ENCODE measurements at regions not wholly inside any gene's neighbourhood (a gene's known extent, or its start where the extent isn't known, plus 50 kb on each side); places are given as distances from the start of the nearest gene placed in this dataset.
"Not testable (repeated sequence)": the region's sequence is repeated elsewhere in the genome, so short reads cannot be mapped to it uniquely, and the experiment has no call there.

GRCh38 chr3:146382386-146382785 lies 87.0 kb downstream of the PLSCR2 start:
- no peak for DNase-seq (ENCODE audit: low spot score)

- DNase-seq (ENCODE audit: low spot score), result no peak
Observed at GRCh38 chr3:146380046-146380445, 89.3 kb downstream of the PLSCR2 start.

DNA sequence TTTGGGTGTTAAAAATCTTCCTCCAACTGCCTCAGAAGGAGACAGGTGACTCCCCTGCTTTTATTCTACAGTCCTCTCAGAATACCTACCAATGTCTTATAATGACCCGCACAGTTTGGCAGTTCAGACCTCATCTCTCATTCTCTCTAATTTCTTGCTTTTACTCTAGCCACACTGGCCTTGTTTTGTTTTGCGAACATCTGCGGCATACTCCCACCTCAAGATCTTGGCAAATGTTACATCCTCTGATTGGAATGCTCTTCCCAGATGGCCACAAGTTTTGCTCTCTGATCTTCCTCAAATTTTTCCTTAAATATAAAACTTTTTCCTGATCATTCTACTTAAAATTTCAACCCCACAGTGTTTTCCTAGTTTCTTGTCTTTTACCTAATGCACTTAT lies 94.1 kb downstream of the PLSCR2 start:
- no peak for DNase-seq (ENCODE audit: low spot score)

GRCh38 chr3:146374146-146374545 lies 95.2 kb downstream of the PLSCR2 start:
- no peak for DNase-seq (ENCODE audit: low spot score)

- DNase-seq (ENCODE audit: low spot score), result no peak
Observed at GRCh38 chr3:146371902-146372301, 97.5 kb downstream of the PLSCR2 start.

DNA sequence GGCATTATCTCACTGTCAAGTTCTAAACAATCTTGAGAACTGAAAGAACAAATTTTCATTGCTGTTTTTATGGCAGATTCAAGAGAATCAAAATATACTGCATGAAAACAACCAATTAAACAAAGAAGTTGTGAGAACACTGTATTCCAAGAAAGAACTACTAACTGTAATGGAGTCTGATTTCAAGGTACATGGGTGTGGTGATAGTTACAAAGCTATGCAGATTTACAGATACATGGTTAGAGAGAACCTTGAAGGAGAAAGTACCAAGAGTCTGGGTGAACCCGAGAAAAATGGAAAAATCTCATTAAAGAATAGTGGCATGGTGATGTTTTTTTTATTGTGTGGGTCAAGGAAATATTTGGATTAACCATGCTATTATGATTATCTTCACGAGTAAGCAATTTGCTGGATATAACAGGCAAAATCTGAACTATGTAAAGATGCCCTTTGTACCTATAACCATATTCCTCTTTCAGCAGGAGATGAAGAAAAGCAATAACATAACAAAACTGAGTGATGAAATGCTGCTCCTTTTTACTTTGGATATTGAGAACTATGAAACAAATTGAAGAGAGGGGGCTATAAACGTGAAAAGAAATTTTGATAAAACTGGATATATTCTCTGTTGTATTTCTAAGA lies 100.4 kb downstream of the PLSCR2 start:
- no peak for DNase-seq (ENCODE audit: low spot score)

DNA sequence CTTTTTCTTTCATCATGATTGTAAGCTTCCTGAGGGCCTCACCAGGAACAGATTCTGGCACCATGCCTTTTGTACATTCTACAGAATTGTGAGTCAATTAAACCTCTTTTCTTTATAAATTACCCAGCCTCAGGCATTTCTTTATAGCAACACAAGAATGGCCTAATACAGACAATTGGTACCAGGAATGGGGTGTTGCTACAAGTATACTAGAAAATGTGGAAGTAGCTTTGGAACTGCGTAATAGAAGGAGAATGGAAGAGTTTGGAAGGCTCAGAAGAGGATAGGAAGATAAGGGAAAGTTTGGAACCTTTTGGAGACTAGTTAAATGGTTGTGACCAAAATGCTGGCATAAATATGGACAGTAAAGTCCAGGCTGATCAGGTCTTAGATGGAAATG lies 108.9 kb upstream of the PLSCR4 start:
- no peak for DNase-seq (ENCODE audit: low spot score)

- not testable (repeated sequence) for DNase-seq (ENCODE audit: low spot score)
Observed at GRCh38 chr3:146354421-146354820, 103.5 kb upstream of the PLSCR4 start.

GRCh38 chr3:146350852-146351251 lies 99.9 kb upstream of the PLSCR4 start:
- DNase-seq (ENCODE audit: low spot score), result no peak

DNA sequence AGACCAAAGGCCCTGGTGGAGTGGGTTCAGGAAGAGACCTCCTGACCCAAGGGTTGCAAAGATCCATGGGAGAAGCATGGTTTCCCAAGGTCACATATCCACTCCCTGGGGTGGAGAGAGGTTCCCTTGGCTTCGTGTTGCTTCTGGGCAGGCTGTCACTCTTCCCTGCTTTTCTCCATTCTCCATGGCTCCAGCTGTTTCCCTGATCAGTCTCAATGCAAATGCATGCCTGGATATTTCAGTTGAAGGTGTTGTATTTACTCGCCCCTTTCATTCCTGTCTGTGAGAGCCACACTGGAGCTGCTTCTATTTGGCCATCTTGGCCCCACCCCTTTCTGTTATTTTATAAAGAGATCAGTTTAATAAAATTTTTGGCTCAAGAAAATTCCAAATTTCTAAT lies 95.0 kb upstream of the PLSCR4 start:
- DNase-seq (ENCODE audit: low spot score), result no peak

GRCh38 chr3:146343551-146343950 lies 92.6 kb upstream of the PLSCR4 start:
- DNase-seq (ENCODE audit: low spot score), result no peak

DNA sequence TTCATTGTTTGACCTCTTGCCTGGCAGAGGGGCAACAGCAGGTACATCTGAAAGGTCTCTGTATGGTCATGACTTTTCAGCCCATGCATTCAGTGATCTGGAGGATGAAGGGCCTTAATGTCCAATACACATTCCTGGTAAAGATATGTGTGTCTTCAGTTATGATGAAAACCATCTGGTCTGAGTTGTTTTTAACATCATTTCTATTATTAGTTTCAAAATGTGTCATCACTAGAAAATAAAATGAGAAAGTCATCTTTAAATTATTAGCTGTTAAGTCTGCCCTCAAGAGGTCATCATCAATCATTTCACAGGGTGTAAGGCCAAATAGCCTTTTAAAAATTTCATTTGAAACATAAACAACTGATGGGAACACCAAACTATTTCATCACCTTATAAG lies 92.1 kb upstream of the PLSCR4 start:
- DNase-seq (ENCODE audit: low spot score), result no peak

GRCh38 chr3:146339349-146339748 lies 88.4 kb upstream of the PLSCR4 start:
- no peak for DNase-seq (ENCODE audit: low spot score)

- no peak for DNase-seq (ENCODE audit: low spot score)
Observed at GRCh38 chr3:146337991-146338390, 87.1 kb upstream of the PLSCR4 start.

DNA sequence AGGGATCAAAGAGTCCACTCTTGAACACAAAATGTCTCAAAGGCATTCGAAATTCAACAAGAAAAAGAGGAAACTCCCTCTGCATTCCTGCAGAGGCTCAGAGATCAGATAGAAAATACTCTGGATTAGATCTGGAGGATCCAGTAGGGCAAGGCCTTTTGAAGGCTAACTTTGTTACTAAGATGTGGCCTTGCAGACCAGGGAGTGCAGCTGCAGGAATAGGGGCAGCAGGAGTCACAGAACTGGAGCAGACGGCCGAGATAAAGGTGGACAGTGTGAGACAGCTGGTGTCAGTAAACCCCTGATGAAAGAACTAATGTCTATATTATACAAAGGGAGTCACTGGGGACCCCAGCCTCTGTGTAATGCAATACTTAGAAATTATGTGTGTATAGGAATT lies 84.5 kb upstream of the PLSCR4 start:
- DNase-seq (ENCODE audit: low spot score), result no peak

- no peak for DNase-seq (ENCODE audit: low spot score)
Observed at GRCh38 chr3:146334151-146334550, 83.2 kb upstream of the PLSCR4 start.

GRCh38 chr3:146331967-146332366 lies 81.1 kb upstream of the PLSCR4 start:
- DNase-seq (ENCODE audit: low spot score), result no peak

- peak; percentile 31 for DNase-seq (ENCODE audit: low spot score)
Observed at GRCh38 chr3:146326875-146327543, 76.1 kb upstream of the PLSCR4 start.

DNA sequence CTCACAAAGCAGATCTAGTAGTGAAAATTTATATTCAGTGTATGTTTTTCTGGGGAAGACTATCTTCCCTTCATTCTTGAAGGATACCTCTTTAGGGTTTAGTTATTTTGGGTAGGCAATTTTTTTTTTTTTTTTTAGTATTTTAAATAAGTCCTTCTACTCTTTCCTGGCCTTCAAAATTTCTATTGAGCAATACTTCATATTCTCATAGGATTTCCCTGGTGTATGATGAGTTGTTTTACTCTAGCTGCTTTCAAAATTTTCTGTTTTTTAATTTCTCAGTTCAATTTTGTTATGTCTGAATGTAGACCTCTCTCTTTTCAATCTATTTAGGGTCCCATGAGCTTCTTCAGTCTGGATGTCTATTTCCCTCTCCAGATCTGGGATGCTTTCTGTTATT lies 74.3 kb upstream of the PLSCR4 start:
- no peak for DNase-seq (ENCODE audit: low spot score)

DNA sequence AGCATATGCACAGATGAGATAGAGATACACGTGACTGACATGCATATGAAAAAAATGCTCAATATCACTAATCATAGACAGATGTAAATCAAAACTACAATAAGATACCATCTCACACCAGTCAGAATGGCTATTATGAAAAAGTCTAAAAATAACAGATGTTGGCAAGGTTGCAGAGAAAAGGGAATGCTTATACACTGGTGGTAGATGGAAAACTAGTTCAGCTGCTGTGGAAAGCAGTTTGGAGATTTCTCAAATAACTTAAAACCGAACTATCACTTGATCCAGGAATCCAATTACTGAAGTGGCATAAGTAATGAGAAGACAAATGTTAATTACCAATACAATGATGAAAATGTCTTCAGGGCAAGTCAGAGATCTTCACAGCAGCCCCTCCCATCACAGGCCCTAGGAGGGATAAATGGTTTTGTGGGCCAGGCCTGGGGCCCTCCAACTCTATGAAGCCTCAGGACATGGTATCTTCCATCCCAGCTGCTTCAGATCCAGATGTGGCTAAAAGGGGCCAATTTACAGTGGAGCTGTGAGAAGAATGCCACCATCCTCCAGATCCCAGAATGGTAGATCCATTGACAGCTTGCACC lies 71.4 kb upstream of the PLSCR4 start:
- no peak for DNase-seq (ENCODE audit: low spot score)

- DNase-seq (ENCODE audit: low spot score), result no peak
Observed at GRCh38 chr3:146314871-146315270, 64.0 kb upstream of the PLSCR4 start.

DNA sequence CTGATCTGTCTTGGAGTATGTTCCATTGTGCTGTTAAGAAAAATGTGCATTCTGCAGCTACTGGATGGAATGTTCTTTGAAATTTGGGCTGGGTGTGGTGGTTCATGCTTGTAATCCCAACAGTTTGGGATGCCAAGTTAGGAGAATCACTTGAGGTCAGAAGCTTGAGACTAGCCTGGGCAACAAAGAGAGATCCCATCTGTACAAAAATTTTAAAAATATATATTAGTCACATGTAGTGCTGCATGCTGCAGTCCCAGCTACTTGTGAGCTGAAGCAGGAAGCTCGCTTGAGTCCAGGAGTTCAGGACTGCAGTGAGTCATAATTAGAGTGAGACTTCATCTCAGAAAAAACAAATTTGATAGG lies 62.8 kb upstream of the PLSCR4 start:
- no peak for DNase-seq (ENCODE audit: low spot score)

- DNase-seq (ENCODE audit: low spot score), result no peak
Observed at GRCh38 chr3:146313031-146313745, 62.3 kb upstream of the PLSCR4 start.

Measured in hematopoietic multipotent progenitor cell treated with erythropoietin and hydrocortisone succinate and interleukin-3 and kit ligand, for 15 days (in vitro differentiated cells).